HG03280 (cell line): ENCODE measurements at regions not wholly inside any gene's neighbourhood (a gene's known extent, or its start where the extent isn't known, plus 50 kb on each side); places are given as distances from the start of the nearest gene placed in this dataset.

Experiments
- ATAC-seq: cut with Tn5 transposase; IDR thresholded peaks from one replicate; pipeline ENCODE4 v1.9.1; 2021; ENCODE audit warnings: mild to moderate bottlenecking, moderate library complexity; ENCODE audit not compliant: unreplicated experiment

DNA sequence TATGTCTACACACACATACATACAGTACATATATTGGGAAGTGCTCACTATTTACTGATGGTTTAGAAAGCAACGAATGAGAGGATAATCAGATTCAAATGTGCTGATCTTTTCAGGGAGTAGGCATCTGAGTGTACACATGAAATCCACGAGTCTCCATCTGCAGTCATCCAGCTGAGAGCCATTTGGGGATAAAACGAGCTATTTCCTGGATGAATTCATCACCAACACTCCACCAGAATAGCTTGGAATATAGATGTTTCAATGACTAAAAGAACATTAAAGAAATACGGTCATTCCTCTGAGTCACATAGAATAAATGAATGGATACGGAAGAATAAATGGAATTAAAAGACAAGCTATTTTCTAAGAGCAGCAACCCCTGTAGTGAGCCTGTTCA lies 721.6 kb upstream of the ARGLU1 start:
- no peak for ATAC-seq

GRCh38 chr13:107284173-107284572 lies 716.2 kb upstream of the ARGLU1 start:
- ATAC-seq, result no peak

- ATAC-seq, result no peak
Observed at GRCh38 chr13:107277911-107278310, 710.0 kb upstream of the ARGLU1 start.

DNA sequence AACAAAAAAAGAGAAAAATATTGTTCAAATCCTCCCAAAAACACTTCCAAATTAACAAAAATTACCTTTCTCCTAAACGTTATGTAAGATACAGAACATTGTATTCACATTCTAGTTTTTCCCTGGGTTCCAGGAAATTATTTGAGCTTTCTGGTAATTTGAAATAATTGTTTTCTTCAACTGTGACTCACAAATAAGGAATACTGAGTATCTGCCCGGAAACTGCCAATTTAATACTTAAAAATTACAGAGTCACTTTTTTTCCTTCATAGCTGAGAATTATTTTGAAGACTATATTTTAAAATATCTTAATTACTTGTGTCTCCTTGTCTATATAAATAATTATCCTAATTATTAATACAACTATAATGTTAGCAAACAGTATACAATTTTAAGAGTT lies 709.0 kb upstream of the ARGLU1 start:
- no peak for ATAC-seq

DNA sequence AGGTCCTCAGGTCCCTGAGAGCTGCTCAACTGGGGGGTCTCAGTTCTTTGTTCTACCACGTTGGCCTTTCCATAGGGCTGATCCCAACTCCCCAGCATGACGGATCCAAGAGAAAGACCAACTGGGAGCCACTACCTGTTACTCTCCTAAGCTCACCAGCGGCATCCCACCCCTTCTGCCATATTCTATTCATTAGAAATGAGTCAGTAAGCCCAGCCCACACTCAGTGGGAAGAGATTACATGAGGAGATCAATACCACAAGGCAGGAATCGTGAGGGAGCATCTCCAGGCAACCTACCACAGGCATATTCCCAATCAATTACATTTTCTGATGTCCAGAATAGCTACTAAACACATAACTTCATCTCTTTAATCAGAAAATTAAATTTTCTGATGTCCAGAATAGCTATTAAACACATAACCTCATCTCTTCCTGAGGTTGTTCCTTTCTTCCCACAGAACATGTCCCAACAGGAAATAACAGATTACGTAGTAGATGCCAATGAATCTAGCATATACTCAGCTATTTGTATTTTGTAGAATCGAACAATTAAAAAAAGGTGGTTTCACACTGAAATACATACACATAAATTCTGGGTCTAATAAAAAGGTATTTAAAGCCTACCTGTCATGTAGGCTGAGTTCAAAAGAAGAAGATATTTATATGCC lies 708.1 kb upstream of the ARGLU1 start:
- no peak for ATAC-seq

DNA sequence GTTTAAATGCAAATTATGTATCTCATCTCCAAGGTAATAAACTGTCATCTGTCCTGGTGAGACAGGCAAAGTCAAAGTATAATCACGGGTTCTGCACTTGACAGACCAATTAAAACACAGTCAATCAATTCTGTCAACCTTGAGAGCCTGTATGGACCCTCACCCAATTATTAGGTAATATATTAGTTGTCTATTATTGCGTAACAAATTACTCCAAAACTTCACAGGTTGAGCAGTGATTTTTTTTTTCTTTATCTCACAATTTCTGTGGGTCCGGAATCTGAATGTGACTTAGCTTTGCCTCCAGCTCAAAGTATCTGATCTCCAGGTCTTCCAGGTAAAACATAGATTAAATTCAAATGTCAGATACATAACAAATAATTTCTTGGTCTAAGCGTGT lies 707.4 kb upstream of the ARGLU1 start:
- no peak for ATAC-seq

GRCh38 chr13:107271227-107271626 lies 703.3 kb upstream of the ARGLU1 start:
- ATAC-seq, result no peak

DNA sequence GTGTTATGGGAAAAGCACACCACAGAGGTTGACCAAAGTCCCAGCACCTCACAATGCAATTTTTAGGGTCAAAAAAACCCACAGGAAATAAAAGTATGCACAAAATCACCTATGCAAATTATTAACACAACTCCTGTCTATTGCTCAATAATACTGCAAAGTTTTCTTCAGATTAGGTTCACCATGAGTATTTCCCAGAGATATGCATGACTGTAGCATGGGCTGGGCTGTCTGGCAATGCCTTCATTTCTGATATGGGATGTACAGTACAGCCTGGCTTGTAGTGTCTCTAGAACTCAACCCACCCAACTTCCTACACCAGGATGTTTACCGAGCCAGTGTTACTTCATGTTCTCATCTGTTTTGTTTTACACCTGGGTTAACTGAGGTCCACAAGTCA lies 698.7 kb upstream of the ARGLU1 start:
- no peak for ATAC-seq

GRCh38 chr13:107258599-107259187 lies 690.8 kb upstream of the ARGLU1 start:
- ATAC-seq, result no peak

DNA sequence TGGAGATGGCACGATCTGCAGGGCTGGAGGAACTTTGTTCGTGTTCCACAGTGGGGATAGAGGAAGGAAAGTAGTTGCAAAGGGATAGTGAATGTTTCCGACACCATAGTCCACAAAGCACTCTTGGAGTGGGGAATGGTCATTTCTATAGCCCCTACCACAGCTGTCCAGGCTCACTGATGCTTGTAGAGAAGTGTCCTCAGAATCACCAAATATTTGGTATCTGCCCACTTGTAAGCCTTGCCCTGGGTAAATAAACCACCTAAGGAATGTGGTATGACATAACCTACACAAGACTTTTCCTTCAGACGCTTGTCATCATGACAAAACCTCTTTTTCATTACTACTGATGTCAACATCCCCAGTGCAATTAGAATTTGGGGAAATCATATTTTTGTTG lies 686.5 kb upstream of the ARGLU1 start:
- ATAC-seq, result no peak

GRCh38 chr13:107252428-107252827 lies 684.5 kb upstream of the ARGLU1 start:
- ATAC-seq, result no peak

DNA sequence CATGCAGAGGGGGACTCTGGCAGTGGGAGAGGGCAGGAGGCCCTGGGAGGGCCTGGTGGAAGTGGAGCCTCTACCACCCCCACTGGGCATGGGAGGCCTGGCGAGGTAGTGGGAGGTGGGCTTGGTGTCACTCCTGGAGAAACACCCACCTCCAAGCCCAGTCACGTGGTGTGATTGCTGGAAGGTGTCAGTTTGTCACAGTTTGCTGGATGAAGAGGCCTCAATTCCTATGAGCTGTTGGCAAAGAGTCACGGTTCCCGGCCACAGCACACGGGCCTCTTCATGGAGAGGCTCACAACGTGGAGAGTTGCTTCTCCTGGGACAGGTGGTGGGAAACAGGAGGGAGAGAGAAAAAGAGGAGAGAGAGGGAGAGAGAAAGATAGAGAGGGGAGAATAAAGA lies 684.1 kb upstream of the ARGLU1 start:
- ATAC-seq, result no peak

DNA sequence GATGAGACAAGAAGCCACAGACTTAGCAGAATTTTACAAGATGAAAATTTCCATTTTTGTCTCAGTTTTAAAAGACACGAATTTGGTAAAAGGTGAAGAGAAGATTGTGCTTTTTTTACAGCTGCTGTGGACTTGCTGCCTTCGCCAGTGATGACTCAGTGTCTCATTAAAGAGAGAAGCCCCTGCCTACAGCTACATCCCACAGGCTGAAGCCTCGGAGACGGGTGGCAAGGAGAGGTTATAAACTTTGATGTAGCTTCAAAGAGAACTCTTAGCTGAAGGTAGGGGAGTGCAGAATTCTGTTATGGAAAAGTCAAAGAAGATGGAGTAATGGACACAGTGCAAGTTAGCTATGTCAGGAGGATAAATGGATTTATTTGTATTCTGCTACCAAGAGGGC lies 683.4 kb upstream of the ARGLU1 start:
- no peak for ATAC-seq

- no peak for ATAC-seq
Observed at GRCh38 chr13:107250628-107251027, 682.7 kb upstream of the ARGLU1 start.

DNA sequence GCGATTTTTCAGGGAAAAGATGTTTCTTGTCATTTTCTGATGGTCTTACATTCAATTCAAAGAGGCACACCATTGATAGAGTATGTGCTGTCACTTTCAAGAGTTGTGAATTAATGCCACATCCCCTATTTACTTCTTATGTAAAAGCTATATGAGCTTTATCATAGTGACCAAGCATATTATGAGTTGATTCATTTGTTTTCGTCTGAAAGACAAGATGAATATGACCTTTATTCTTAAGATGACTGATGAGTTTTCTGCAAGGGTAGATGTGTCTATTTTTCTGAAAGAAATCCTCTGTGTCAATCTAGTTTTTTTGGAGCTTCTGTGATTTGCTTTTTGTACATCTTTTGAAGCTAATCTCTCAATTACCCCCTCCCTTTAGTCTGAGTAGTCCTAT lies 676.3 kb upstream of the ARGLU1 start:
- ATAC-seq, result no peak

DNA sequence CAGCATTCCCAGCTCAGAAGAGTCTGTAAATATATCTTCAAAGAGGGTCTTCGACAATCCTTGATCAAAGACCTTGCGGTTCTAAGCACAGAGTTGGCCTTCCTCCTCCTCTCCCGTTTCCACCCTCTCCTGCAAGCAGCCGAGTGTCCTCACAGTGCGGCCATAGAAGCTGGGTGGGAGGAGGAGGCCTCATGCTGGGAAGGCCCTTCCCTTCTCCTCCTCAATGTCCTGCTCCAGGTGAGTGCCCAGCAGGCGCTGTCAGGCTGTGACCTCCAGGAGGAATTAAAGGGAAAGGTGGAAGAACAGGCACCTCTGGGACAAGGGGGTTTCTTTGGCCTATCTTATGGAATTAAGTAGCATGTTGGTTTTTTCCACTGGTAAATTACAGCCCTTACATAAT lies 674.2 kb upstream of the ARGLU1 start:
- ATAC-seq, result no peak

GRCh38 chr13:107241381-107241780 lies 673.4 kb upstream of the ARGLU1 start:
- ATAC-seq, result no peak

DNA sequence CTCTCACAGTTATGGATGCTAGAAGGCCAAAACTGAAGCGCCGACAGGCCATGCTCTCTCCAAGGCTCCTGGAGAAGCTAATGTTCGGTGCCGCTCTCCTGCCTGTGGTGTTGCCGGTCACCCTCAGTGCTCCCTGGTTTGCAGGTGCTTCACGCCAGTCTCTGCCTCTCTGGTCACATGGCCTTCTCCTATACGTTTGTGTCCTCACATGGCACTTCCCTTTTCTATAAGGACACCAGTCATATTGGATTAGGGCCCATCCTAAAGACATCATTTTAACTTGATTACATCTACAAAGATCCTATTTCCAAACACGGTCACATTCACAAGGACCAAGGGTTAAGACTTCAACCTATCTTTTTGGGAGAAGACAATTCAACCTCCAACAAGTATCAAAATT lies 671.3 kb upstream of the ARGLU1 start:
- ATAC-seq, result no peak

DNA sequence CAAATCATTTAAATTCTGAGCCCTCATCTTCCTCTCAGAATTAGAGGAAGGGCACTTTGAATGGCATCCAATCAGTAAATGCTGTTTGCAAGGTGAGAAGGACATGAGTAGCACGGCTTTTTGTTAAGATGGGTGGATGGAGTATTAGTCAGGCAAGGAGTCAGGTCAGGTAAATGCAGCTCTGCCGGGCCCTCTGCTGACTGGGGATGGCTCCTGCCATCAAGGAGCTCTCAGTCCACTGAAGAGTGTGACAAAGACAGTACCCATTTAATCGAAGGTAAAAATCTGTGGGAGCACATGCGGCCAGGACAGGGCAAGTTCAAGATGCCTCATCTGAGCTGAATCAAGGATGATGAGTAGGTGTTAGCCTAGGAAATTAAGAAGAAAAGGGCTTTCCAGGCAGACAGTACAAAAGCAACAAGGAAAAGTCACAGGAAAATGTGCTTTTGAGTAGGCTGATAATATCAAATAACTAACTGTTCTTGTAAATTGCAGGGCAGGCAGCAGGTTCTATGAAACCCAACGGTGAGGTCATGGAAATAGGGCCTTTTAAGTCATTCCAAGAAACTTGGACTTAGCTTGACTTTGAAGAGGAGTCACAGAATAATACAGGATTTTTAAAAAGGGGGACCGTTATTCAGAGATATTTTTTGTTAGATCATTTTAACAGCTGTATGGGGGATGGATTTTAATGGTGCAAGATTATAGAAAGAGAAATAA lies 670.5 kb upstream of the ARGLU1 start:
- ATAC-seq, result no peak

DNA sequence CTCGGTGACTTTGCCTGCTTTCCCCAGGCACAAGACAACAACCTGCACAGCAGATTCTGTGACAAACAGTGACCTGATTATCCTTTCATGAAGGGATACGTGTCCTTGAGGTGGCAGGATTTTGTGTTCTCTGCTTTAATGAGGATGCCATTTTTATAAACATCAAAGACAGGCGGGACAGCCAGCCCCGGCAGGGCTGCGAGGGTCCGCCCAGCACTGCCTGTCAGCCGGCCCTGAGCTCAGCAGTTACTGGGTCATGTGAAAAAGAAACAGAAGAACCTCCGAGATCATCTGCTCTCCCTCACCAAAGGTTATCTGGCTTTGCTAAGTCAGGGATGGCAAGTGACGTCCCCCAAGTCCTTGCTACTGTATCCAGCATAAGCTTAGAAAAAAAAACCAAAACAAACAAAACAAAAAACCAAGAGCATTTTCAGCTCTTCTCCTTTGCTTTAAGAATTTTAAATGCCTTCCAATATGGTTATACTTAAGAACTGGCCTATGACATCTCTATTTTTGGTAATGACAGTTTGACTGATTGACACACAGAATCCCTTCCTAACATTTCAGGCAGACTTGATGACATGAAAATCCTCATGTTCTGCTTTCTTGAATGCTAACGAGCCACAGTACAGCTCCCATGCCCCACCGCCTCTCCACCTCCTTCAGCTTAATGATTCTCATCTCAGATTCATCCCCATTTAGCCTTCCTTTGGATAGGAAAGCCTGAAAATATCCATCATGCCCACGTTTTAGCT lies 666.6 kb upstream of the ARGLU1 start:
- no peak for ATAC-seq

DNA sequence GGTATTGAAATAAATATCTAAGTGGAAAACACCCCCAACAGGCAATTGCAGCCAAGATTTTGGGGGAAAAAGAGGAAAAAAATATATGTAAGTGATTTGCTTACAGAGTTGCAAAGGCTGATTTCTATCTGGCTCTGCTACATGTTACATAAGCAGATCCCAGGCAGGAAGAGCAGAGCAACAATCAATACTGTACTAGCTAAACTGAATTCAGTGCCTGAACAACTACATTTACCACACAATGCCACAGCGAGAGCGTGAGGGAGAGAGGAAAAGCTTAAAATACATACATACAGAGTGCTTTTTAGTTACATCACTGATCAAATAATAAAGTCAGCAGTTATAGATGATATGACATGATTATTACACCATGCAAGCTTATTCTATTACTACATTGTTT lies 665.6 kb upstream of the ARGLU1 start:
- ATAC-seq, result no peak

- no peak for ATAC-seq
Observed at GRCh38 chr13:107231944-107232343, 664.0 kb upstream of the ARGLU1 start.
